Right kidney (tissue), 1 donor: ENCODE measurements at regions not wholly inside any gene's neighbourhood (a gene's known extent, or its start where the extent isn't known, plus 50 kb on each side); places are given as distances from the start of the nearest gene placed in this dataset.

Experiments used
- DNase-seq: peaks from one replicate; pipeline ENCODE4 v3.0.0-alpha.2; 2016

DNA sequence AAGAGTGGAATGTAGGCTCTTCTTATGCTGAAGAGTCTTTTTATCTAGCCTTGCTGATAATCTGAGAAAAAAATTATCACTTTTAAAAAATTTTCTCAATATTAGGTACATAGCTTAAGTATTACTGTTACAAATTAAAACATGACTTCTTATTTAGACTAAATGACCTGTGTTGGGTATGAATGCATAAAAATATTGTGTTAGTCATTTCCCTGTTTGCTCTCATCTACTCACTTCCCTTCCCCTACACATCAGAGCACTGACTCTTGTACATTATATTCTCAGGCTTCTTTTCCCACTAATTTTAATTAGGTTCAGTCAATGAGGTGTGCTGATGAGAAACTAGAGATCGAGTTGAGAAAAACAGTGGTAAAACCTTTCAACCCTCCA lies 881.0 kb downstream of the PCDH18 start:
- DNase-seq = no peak

- DNase-seq = no peak
These were observed 881.6 kb downstream of the PCDH18 start for GRCh38 chr4:136650541-136651277.

GRCh38 chr4:136644279-136644678 lies 888.0 kb downstream of the PCDH18 start:
- DNase-seq = no peak

GRCh38 chr4:136643416-136643815 lies 888.9 kb downstream of the PCDH18 start:
- DNase-seq = no peak

- no peak for DNase-seq
These were observed 895.1 kb downstream of the PCDH18 start for GRCh38 chr4:136637071-136637777.

GRCh38 chr4:136636155-136636554 lies 896.1 kb downstream of the PCDH18 start:
- no peak for DNase-seq

DNA sequence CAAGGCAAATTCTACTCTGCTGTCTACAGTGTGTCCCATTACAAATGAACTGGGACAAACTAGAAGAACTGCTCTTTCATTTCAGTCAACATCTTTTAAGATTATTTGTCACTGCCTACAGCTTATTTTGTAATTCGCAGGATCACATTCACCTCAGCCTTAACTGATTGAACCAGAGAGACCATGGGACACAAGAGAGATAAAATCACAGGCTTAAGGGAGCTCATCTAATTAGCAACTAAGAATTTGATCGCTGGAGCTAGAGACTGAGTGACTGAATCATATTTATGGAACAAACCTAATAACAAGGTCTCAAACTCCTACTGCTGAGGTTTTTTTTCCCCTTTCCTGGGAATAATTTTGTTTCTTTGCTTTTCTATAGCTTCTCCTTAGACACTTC lies 898.2 kb downstream of the PCDH18 start:
- no peak for DNase-seq

- no peak for DNase-seq
These were observed 932.4 kb downstream of the PCDH18 start for GRCh38 chr4:136599890-136600289.

- DNase-seq = no peak
These were observed 941.9 kb downstream of the PCDH18 start for GRCh38 chr4:136590440-136590839.

DNA sequence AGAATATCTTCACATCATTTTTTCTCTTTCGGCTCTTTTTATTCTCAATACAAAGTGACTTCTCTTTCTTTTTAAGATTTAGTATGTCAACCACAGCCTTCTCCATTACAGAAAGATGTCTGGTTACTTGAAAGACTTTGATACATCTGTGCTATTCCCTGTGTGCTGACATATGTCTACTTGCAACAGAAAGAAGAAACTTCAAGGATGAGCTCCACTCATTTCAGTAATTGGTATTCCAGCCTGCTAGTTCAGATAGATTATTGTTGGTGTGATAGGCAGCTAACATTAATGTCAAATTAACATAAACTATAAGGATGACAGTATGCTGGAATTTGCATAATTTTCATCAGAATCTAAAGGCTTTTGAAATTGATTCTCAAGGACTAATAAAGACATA lies 948.7 kb downstream of the PCDH18 start:
- DNase-seq = no peak

DNA sequence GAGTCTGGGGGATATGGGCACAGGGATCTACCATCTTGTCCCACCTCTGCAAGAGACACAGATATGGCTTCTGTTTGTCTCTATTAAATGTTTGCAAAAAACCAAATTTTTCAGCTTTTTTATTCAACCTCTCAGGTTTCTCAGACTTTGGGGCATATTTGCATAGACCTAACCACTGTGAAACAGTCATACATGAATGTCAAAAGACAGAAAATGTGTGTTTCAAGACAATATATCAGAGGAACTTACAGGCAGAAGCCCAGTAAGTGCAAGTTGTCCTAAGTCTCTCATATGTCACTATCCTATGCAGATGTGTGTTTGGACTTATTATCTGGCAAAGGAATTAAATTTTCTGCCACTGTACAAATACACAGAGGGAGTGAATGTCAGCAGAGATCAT lies 951.2 kb downstream of the PCDH18 start:
- DNase-seq = no peak

- no peak for DNase-seq
These were observed 957.1 kb downstream of the PCDH18 start for GRCh38 chr4:136575146-136575545.

DNA sequence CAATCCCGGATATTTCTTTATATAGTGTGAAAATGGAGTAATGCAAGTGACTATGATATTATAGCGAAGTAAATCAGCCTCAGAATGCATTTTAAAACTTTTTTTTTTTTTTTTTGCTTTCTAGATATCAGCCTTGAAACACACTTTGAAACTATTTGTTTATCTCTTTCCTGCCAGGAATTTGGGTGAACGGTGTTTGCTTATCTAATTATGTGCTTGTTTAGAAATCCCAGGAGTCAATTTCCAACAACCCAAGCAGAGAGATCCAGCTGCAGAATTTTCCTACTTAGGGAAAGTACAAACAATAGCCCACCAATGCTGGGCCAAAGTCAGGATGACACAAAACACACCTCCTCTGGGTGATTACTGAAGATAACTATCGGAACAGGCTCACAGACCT lies 958.8 kb downstream of the PCDH18 start:
- DNase-seq = no peak

GRCh38 chr4:136571315-136571714 lies 961.0 kb downstream of the PCDH18 start:
- no peak for DNase-seq

GRCh38 chr4:136562834-136563233 lies 969.5 kb downstream of the PCDH18 start:
- DNase-seq = no peak

GRCh38 chr4:136558940-136559494 lies 973.3 kb downstream of the PCDH18 start:
- no peak for DNase-seq

GRCh38 chr4:136557396-136557795 lies 974.9 kb downstream of the PCDH18 start:
- DNase-seq = no peak

DNA sequence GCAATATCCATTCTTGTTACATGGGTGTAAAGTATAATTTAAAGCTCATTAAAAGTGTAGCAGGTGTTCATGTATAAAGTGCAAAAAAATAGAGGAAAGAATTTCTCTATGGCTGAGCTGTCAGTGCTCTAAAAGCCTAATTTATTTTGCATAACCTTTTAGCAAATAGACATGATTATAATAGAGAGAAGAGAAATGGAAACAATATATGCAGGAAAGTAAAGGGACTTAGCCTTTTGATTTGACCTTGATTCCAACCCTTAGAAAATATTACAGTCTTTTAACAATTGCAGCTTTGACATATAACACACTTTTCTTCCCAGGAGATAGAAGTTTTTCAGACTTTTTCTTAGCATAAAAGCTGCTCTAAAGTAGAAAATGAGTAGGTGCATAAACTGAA lies 978.3 kb downstream of the PCDH18 start:
- no peak for DNase-seq

DNA sequence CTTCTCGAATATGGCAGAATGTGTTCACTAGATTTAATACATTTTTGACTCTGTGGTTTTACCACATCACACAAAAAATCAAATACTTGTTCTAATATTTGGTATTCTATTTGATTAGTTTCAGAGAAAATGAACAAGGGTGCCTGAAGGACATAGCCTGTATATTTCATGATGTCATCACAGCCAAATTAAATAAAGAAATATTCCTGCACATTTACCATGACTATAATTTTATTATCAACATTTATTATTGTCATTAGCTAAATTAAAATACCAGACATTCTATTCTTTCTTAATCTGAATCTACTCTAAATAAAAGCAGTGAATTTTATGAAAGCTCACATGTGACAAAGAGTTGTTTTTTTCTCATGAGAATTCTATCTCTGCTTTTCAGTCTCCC lies 980.5 kb downstream of the PCDH18 start:
- DNase-seq = no peak

DNA sequence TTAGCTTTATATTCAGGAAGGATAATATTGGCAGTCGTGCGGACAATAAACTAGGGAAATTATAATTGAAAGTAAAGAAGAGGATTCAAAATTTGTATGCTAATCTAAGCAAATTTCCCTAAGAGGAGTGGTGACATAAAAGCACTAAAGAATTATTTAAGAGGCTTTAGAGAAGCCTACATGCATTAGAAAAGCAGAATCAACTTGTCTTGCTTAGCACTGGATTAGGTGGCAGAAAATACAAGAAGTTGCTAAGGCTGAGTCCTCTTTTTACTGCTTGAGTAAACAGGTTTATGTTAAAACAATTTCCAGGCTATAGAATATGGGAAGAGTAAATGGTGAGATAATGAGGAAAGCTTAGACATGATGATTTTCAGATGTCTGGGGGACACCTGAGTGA lies 991.5 kb downstream of the PCDH18 start:
- DNase-seq = no peak

GRCh38 chr4:136528131-136528530 lies 1004.2 kb downstream of the PCDH18 start:
- DNase-seq = no peak

- no peak for DNase-seq
These were observed 1005.8 kb downstream of the PCDH18 start for GRCh38 chr4:136526517-136526916.

GRCh38 chr4:136524039-136524438 lies 1008.3 kb downstream of the PCDH18 start:
- DNase-seq = no peak

DNA sequence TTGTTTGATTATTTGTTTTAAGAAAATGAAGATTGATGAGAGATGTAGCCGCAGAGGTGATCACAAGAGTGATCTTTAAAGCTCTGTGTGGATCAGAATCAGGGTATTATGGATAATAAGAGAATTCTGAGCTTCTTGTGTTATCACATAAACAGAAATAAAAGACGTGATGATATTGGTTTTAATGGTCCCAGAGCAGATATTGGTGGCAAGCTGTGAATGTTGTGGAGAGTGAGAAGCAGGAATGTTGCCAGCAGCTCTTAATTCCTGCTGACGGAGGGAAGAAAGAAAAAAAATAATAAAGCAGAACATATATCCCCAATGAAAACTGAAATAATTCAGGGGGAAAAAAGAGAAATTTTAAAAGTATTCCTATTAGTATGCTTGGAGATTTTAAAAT lies 1015.9 kb downstream of the PCDH18 start:
- no peak for DNase-seq
